Activated naive CD4-positive, alpha-beta T cell treated with anti-CD3 and anti-CD28 coated beads, Interleukin-2, amount 10 ng/mL, durations not matched to agents 7 days and 5 days (primary cell): ENCODE measurements at regions not wholly inside any gene's neighbourhood (a gene's known extent, or its start where the extent isn't known, plus 50 kb on each side); places are given as distances from the start of the nearest gene placed in this dataset.

Experiments used
- CTCF ChIA-PET: fragments of 350-600 bp; sonication (Branson Sonifier 250); formaldehyde crosslinking; loops from one replicate; lab custom pipeline; 2021; ENCODE audit warnings: antibody characterized with exemption; lab: Charles Lee
- DNase-seq: peaks from one replicate; pipeline ENCODE4 v3.0.0-alpha.2; 2020
- H3K27ac Mint-ChIP-seq: one replicate; pipeline ENCODE4 v1.8.0; 2021; ENCODE audit warnings: mild to moderate bottlenecking, moderate library complexity, mixed read lengths
- H3K27me3 Mint-ChIP-seq: one replicate; pipeline ENCODE4 v1.8.0; 2021; ENCODE audit warnings: mild to moderate bottlenecking, mixed read lengths
- H3K36me3 Mint-ChIP-seq: one replicate; pipeline ENCODE4 v1.8.0; 2021; ENCODE audit warnings: mixed read lengths
- H3K4me1 Mint-ChIP-seq: one replicate; pipeline ENCODE4 v1.8.0; 2021; ENCODE audit warnings: mixed read lengths
- H3K4me3 Mint-ChIP-seq: one replicate; pipeline ENCODE4 v1.8.0; 2021; ENCODE audit warnings: mild to moderate bottlenecking, moderate library complexity, mixed read lengths
- H3K9me3 Mint-ChIP-seq: one replicate; pipeline ENCODE4 v1.8.0; 2021; ENCODE audit warnings: mixed read lengths

DNA sequence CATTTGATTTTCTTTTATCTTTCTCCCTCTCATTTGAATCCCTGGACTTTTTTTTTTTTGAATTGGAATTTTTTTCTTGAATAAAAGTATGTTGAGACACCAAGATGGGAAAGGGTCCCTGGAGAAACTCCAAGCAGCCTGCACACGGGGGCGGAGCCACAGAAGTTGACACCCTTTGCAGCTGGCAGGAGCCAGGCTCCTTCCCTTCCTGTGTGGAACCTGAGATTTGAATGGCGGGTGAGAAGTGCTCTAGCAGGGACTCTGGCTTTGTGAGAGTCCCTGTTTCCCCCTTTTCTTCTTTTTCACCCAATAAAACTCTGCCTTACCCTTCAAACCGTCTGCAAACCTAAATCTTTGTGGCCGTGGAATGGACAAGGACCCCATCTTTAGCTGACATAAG, 1381.0 kb upstream of the MIR17HG start:
- CTCF ChIA-PET: no interaction called here
- H3K27me3 Mint-ChIP-seq: no peaks in the 10 kb centered on the region
- H3K9me3 Mint-ChIP-seq: peaks cover 2% of the 10 kb centered on the region
- H3K4me1 Mint-ChIP-seq: no peaks in the 10 kb centered on the region
- no peak overlapping the region for H3K27ac Mint-ChIP-seq
- no peak for DNase-seq
- no peak overlapping the region for H3K4me3 Mint-ChIP-seq
- H3K36me3 Mint-ChIP-seq: no peaks in the 10 kb centered on the region

GRCh38 chr13:89967701-89968100, 1379.8 kb upstream of the MIR17HG start:
- Mint-ChIP-seq H3K27me3 (no peaks in the 10 kb centered on the region), H3K9me3 (peaks cover 2% of the 10 kb centered on the region), H3K27ac (no peak overlapping the region), H3K4me1 (no peaks in the 10 kb centered on the region), H3K36me3 (no peaks in the 10 kb centered on the region), H3K4me3 (no peak overlapping the region)
- CTCF ChIA-PET: no interaction called here
- DNase-seq: no peak

- H3K4me1 Mint-ChIP-seq: no peaks in the 10 kb centered on the region
- H3K36me3 Mint-ChIP-seq: no peaks in the 10 kb centered on the region
- peaks cover 2% of the 10 kb centered on the region for H3K9me3 Mint-ChIP-seq
- DNase-seq: no peak
- H3K27ac Mint-ChIP-seq: no peak overlapping the region
- no peaks in the 10 kb centered on the region for H3K27me3 Mint-ChIP-seq
- CTCF ChIA-PET: no interaction called here
- H3K4me3 Mint-ChIP-seq: no peak overlapping the region
Observed at GRCh38 chr13:89968470-89968869, 1379.0 kb upstream of the MIR17HG start.

- CTCF ChIA-PET: no interaction called here
- Mint-ChIP-seq H3K27me3 (no peaks in the 10 kb centered on the region), H3K27ac (no peak overlapping the region), H3K9me3 (peaks cover 2% of the 10 kb centered on the region), H3K4me3 (no peak overlapping the region), H3K36me3 (no peaks in the 10 kb centered on the region), H3K4me1 (no peaks in the 10 kb centered on the region)
- no peak for DNase-seq
Observed at GRCh38 chr13:89970353-89970709, 1377.2 kb upstream of the MIR17HG start.

DNA sequence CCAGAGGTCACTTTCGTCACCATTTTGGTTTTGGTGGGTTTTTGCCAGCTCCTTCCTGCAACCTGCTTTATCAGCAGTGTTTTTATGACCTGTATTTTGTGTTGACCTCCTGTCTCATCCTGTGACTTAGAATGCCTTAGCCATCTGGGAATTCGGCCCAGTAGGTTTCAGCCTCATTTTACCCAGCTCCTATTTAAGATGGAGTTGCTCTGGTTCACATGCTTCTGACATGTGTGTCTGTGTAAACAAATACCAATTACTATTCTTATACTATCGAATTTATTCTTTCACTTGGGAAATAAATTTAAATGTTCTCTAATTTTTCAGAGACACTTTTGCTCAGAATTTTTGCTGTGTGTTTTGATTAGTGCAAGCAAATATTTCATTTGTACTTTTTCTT, 1370.3 kb upstream of the MIR17HG start:
- Mint-ChIP-seq H3K4me1 (no peaks in the 10 kb centered on the region), H3K9me3 (no peaks in the 10 kb centered on the region), H3K27ac (no peak overlapping the region), H3K27me3 (no peaks in the 10 kb centered on the region), H3K4me3 (no peak overlapping the region), H3K36me3 (no peaks in the 10 kb centered on the region)
- DNase-seq: no peak
- CTCF ChIA-PET: no interaction called here

GRCh38 chr13:89980896-89981295, 1366.6 kb upstream of the MIR17HG start:
- no peak for DNase-seq

GRCh38 chr13:89982407-89983095, 1364.9 kb upstream of the MIR17HG start:
- CTCF ChIA-PET: no interaction called here
- H3K27ac Mint-ChIP-seq: no peak overlapping the region
- no peak overlapping the region for H3K4me3 Mint-ChIP-seq
- no peak for DNase-seq
- no peaks in the 10 kb centered on the region for H3K9me3 Mint-ChIP-seq
- no peaks in the 10 kb centered on the region for H3K27me3 Mint-ChIP-seq
- no peaks in the 10 kb centered on the region for H3K36me3 Mint-ChIP-seq
- H3K4me1 Mint-ChIP-seq: no peaks in the 10 kb centered on the region

More at GRCh38 chr13:89980896-89981295, 1366.6 kb upstream of the MIR17HG start:
- Mint-ChIP-seq H3K27ac (no peak overlapping the region), H3K27me3 (no peaks in the 10 kb centered on the region), H3K4me1 (no peaks in the 10 kb centered on the region), H3K4me3 (no peak overlapping the region), H3K9me3 (no peaks in the 10 kb centered on the region), H3K36me3 (no peaks in the 10 kb centered on the region)
- CTCF ChIA-PET: no interaction called here

GRCh38 chr13:89988206-89988605, 1359.3 kb upstream of the MIR17HG start:
- no peaks in the 10 kb centered on the region for H3K36me3 Mint-ChIP-seq
- peaks cover 7% of the 10 kb centered on the region for H3K9me3 Mint-ChIP-seq
- H3K27ac Mint-ChIP-seq: no peak overlapping the region
- CTCF ChIA-PET: no interaction called here
- no peaks in the 10 kb centered on the region for H3K4me1 Mint-ChIP-seq
- no peaks in the 10 kb centered on the region for H3K27me3 Mint-ChIP-seq
- DNase-seq: no peak
- no peak overlapping the region for H3K4me3 Mint-ChIP-seq

DNA sequence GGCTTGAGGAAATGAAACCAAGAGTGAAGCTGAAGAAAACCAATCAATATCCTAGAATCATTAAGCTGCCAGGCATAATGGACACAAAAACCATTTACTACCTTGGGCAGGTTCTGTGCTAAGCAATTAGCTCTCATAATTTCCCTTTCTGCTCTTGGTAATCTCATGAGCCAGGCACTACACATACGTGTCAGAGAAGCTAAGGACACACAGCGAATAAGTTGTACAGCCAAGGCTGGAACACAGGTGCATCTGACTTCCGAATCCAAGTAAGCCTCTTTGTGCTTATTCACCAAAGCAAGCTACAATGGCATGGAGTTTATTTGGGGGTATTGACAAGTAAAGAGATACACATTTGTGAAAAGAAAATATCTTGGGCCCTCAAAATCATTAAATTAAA, 1343.9 kb upstream of the MIR17HG start:
- no peaks in the 10 kb centered on the region for H3K27me3 Mint-ChIP-seq
- no peaks in the 10 kb centered on the region for H3K36me3 Mint-ChIP-seq
- no peak overlapping the region for H3K27ac Mint-ChIP-seq
- peaks cover 2% of the 10 kb centered on the region for H3K9me3 Mint-ChIP-seq
- CTCF ChIA-PET: no interaction called here
- H3K4me1 Mint-ChIP-seq: no peaks in the 10 kb centered on the region
- H3K4me3 Mint-ChIP-seq: no peak overlapping the region
- DNase-seq: no peak

- CTCF ChIA-PET: no interaction called here
- no peak for DNase-seq
- no peak overlapping the region for H3K4me3 Mint-ChIP-seq
- peaks cover 2% of the 10 kb centered on the region for H3K9me3 Mint-ChIP-seq
- no peaks in the 10 kb centered on the region for H3K36me3 Mint-ChIP-seq
- no peaks in the 10 kb centered on the region for H3K27me3 Mint-ChIP-seq
- no peak overlapping the region for H3K27ac Mint-ChIP-seq
- H3K4me1 Mint-ChIP-seq: no peaks in the 10 kb centered on the region
Observed at GRCh38 chr13:90008707-90009149, 1338.8 kb upstream of the MIR17HG start.

DNA sequence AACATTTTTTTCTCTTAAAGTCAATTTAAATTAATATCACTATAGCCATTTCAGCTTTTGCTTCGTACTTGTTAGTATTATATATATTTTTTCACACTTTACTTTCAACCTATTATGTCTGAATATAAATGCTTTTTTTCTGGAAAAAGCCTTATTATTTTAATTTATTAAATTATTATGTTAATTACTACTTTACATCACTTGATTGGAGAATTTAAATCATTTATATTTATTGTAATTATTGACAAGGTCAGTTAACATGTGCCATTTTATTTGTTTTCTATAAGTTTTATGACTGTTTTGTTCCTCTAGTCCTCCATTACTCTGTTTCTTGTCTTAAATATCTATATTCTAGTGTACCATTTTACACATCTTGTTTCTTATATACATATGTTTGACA, 1333.4 kb upstream of the MIR17HG start:
- peaks cover 9% of the 10 kb centered on the region for H3K9me3 Mint-ChIP-seq
- H3K4me1 Mint-ChIP-seq: no peaks in the 10 kb centered on the region
- H3K36me3 Mint-ChIP-seq: no peaks in the 10 kb centered on the region
- no peak overlapping the region for H3K27ac Mint-ChIP-seq
- H3K4me3 Mint-ChIP-seq: no peak overlapping the region
- no peaks in the 10 kb centered on the region for H3K27me3 Mint-ChIP-seq
- DNase-seq: no peak
- CTCF ChIA-PET: no interaction called here

- H3K9me3 Mint-ChIP-seq: peaks cover 9% of the 10 kb centered on the region
- no peaks in the 10 kb centered on the region for H3K36me3 Mint-ChIP-seq
- DNase-seq: no peak
- CTCF ChIA-PET: no interaction called here
- H3K27me3 Mint-ChIP-seq: no peaks in the 10 kb centered on the region
- no peaks in the 10 kb centered on the region for H3K4me1 Mint-ChIP-seq
- H3K4me3 Mint-ChIP-seq: no peak overlapping the region
- no peak overlapping the region for H3K27ac Mint-ChIP-seq
Observed at GRCh38 chr13:90015565-90016507, 1331.7 kb upstream of the MIR17HG start.

DNA sequence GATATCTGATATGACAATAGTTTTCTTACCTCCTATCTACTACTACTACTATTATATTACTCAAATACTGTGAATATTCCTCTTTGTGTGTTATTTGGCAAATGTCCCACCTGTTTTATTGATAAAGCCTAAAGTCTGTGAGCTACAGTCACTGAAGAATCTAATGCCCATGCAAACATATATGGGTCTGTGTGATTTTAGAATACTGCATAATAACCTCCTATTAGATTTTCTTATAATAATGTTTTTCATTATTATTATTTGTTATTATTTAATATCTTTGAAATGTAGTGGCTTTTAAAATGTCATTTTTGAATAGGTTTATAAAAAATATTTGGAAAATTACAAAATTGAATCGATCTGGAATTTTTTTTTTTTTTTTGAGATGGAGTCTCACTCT, 1330.8 kb upstream of the MIR17HG start:
- Mint-ChIP-seq H3K4me3 (no peak overlapping the region), H3K4me1 (no peaks in the 10 kb centered on the region), H3K36me3 (no peaks in the 10 kb centered on the region), H3K27me3 (no peaks in the 10 kb centered on the region), H3K27ac (no peak overlapping the region), H3K9me3 (peaks cover 9% of the 10 kb centered on the region)
- DNase-seq: no peak
- CTCF ChIA-PET: no interaction called here

GRCh38 chr13:90020536-90021070, 1326.9 kb upstream of the MIR17HG start:
- no peaks in the 10 kb centered on the region for H3K27me3 Mint-ChIP-seq
- CTCF ChIA-PET: no interaction called here
- H3K4me3 Mint-ChIP-seq: no peak overlapping the region
- no peak overlapping the region for H3K27ac Mint-ChIP-seq
- H3K4me1 Mint-ChIP-seq: no peaks in the 10 kb centered on the region
- peaks cover 9% of the 10 kb centered on the region for H3K9me3 Mint-ChIP-seq
- DNase-seq: no peak
- H3K36me3 Mint-ChIP-seq: no peaks in the 10 kb centered on the region

DNA sequence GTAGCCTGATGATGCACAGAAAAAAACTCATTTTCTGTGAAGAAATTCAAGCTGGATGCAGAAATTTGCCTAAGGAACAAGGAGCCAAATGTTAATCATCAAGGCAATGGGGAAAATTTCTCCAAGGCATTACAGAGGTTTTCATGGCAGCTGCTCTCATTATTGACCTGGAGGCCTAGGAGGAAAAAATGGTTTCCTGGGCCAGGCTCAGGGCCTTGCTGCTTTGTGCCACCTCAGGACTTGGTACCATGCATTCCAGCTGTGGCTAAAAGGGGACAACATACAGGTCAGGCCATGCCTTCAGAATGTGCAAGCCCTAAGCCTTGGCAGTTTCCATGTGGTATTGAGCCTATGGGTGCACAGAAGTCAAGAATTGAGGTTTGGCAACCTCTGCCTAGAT, 1320.1 kb upstream of the MIR17HG start:
- CTCF ChIA-PET: no interaction called here

More for the DNA sequence above, 1320.1 kb upstream of the MIR17HG start:
- Mint-ChIP-seq H3K36me3 (no peaks in the 10 kb centered on the region), H3K27ac (no peak overlapping the region), H3K27me3 (no peaks in the 10 kb centered on the region), H3K4me1 (no peaks in the 10 kb centered on the region), H3K9me3 (peaks cover 21% of the 10 kb centered on the region), H3K4me3 (no peak overlapping the region)
- no peak for DNase-seq
